ENCODE measurements at regions not wholly inside any gene's neighbourhood (a gene's known extent, or its start where the extent isn't known, plus 50 kb on each side); places are given as distances from the start of the nearest gene placed in this dataset.

- DNase-seq (ENCODE audit: low spot score): no peak
These were observed 176.7 kb upstream of the CTTNBP2NL start for GRCh38 chr1:112219267-112219666.

- no peak for DNase-seq (ENCODE audit: low spot score)
These were observed 165.8 kb upstream of the CTTNBP2NL start for GRCh38 chr1:112230232-112230631.

GRCh38 chr1:112231331-112231730 is 164.7 kb upstream of the CTTNBP2NL start:
- no peak for DNase-seq (ENCODE audit: low spot score)

- DNase-seq (ENCODE audit: low spot score): no peak
These were observed 163.2 kb upstream of the CTTNBP2NL start for GRCh38 chr1:112232848-112233247.

GRCh38 chr1:112234710-112235109 is 161.3 kb upstream of the CTTNBP2NL start:
- DNase-seq (ENCODE audit: low spot score): no peak

- no peak for DNase-seq (ENCODE audit: low spot score)
These were observed 157.9 kb upstream of the CTTNBP2NL start for GRCh38 chr1:112237983-112238545.

GRCh38 chr1:112239683-112240330 is 156.2 kb upstream of the CTTNBP2NL start:
- no peak for DNase-seq (ENCODE audit: low spot score)

GRCh38 chr1:112242470-112242869 is 153.5 kb upstream of the CTTNBP2NL start:
- no peak for DNase-seq (ENCODE audit: low spot score)

GRCh38 chr1:112244131-112244530 is 151.9 kb upstream of the CTTNBP2NL start:
- DNase-seq (ENCODE audit: low spot score): no peak

GRCh38 chr1:112245114-112245513 is 150.9 kb upstream of the CTTNBP2NL start:
- DNase-seq (ENCODE audit: low spot score): no peak

GRCh38 chr1:112247036-112247597 is 148.9 kb upstream of the CTTNBP2NL start:
- no peak for DNase-seq (ENCODE audit: low spot score)

- no peak for DNase-seq (ENCODE audit: low spot score)
These were observed 148.1 kb upstream of the CTTNBP2NL start for GRCh38 chr1:112247961-112248360.

- no peak for DNase-seq (ENCODE audit: low spot score)
These were observed 145.1 kb upstream of the CTTNBP2NL start for GRCh38 chr1:112250892-112251291.

GRCh38 chr1:112251766-112252506 is 144.1 kb upstream of the CTTNBP2NL start:
- DNase-seq (ENCODE audit: low spot score): peak; percentile 5

GRCh38 chr1:112253366-112253765 is 142.6 kb upstream of the CTTNBP2NL start:
- DNase-seq (ENCODE audit: low spot score): no peak

GRCh38 chr1:112255080-112255479 is 140.9 kb upstream of the CTTNBP2NL start:
- DNase-seq (ENCODE audit: low spot score): no peak

GRCh38 chr1:112256411-112256810 is 139.6 kb upstream of the CTTNBP2NL start:
- no peak for DNase-seq (ENCODE audit: low spot score)

GRCh38 chr1:112257043-112257835 is 138.8 kb upstream of the CTTNBP2NL start:
- no peak for DNase-seq (ENCODE audit: low spot score)

- DNase-seq (ENCODE audit: low spot score): no peak
These were observed 135.3 kb upstream of the CTTNBP2NL start for GRCh38 chr1:112260699-112261098.

GRCh38 chr1:112262316-112262715 is 133.7 kb upstream of the CTTNBP2NL start:
- no peak for DNase-seq (ENCODE audit: low spot score)

GRCh38 chr1:112263042-112263441 is 133.0 kb upstream of the CTTNBP2NL start:
- no peak for DNase-seq (ENCODE audit: low spot score)

GRCh38 chr1:112263453-112263852 is 132.6 kb upstream of the CTTNBP2NL start:
- DNase-seq (ENCODE audit: low spot score): peak; percentile 70
